HepG2 (cell line): ENCODE measurements at regions not wholly inside any gene's neighbourhood (a gene's known extent, or its start where the extent isn't known, plus 50 kb on each side); places are given as distances from the start of the nearest gene placed in this dataset.

ENCODE experiments used
- ATAC-seq: fragments of 200-7000 bp; cut with Tn5 transposase; 3 replicates; pipeline ENCODE4 v1.9.1; 2020; ENCODE audit warnings: mild to moderate bottlenecking, moderate library complexity
- BruUV-seq: library from RNA; stranded (reverse); fragments of 400-500 nt; replicated peaks from 2 replicates; lab custom pipeline; 2021; lab: Mats Ljungman, UMichigan
- CTCF ChIA-PET: fragments of 300-600 bp; formaldehyde crosslinking; extraction: SDS; loops from one replicate; lab custom pipeline; 2021; ENCODE audit warnings: low total read pairs, inconsistent platforms, low intra/inter-chr PET ratio; lab: Yijun Ruan, JAX
- POLR2A ChIA-PET: fragments of 350-600 bp; sonication (Branson Sonifier 250); formaldehyde crosslinking; loops from one replicate; lab custom pipeline; 2020; ENCODE audit warnings: antibody characterized with exemption, inconsistent platforms; lab: Yijun Ruan, JAX
- DNase-seq: peaks from one replicate; pipeline ENCODE4 v3.0.0-alpha.2; 2015; ENCODE audit warnings: low spot score
- FAIRE-seq: peaks from 3 replicates; lab custom pipeline; 2011; peaks lifted over from hg19 to GRCh38; lab: Jason Lieb, UNC
- H2AFZ ChIP-seq: one replicate; pipeline ENCODE4 v1.6.1; 2011; ENCODE audit warnings: low read length, inconsistent platforms
- H3K27ac ChIP-seq: fragments of 300-600 bp; 3 replicates; pipeline ENCODE4 v1.8.0; 2011; ENCODE audit warnings: mixed run types, mild to moderate bottlenecking, mixed read lengths, low read length, inconsistent platforms; ENCODE audit not compliant: insufficient read depth; ENCODE audit errors: extremely low read length
- H3K27me3 ChIP-seq, 2 experiments: fragments of 200-600 bp in 1 of 2; 2 replicates in 1 of 2; 3 replicates in 1 of 2; pipeline versions ENCODE4 v1.6.0 to v1.8.0; 2011; ENCODE audit warnings: low read length in 2 of 2, mild to moderate bottlenecking in 2 of 2, moderate library complexity in 2 of 2, inconsistent platforms in 1 of 2; ENCODE audit not compliant: insufficient read depth in 2 of 2, control insufficient read depth in 1 of 2
- H3K36me3 ChIP-seq, 2 experiments: fragments of 200-600 bp in 1 of 2; replicated peaks in 1 of 2; 2 replicates in 1 of 2; 3 replicates in 1 of 2; pipeline versions ENCODE4 v1.5.1 to v1.8.0; 2011; ENCODE audit warnings: low read length in 2 of 2, inconsistent platforms in 1 of 2; ENCODE audit not compliant: insufficient read depth in 2 of 2, control insufficient read depth in 1 of 2
- H3K4me1 ChIP-seq: 2 replicates; pipeline ENCODE4 v1.5.1; 2012; ENCODE audit warnings: low read length, inconsistent platforms; ENCODE audit not compliant: insufficient read depth
- H3K4me2 ChIP-seq: 2 replicates; pipeline ENCODE4 v1.6.0; 2011; ENCODE audit warnings: low read depth, low read length, inconsistent platforms
- H3K4me3 ChIP-seq, 3 experiments: fragments of 200-600 bp in 1 of 3; sonication (generic), shearing (Covaris generic) in 1 of 3; replicated peaks in 1 of 3; 2 replicates each; pipeline ENCODE4 v1.5.1; 2011 to 2016; ENCODE audit warnings: low read length in 3 of 3, inconsistent platforms in 2 of 3, low read depth in 2 of 3, mild to moderate bottlenecking in 2 of 3, control low read depth in 1 of 3, mixed read lengths in 1 of 3; ENCODE audit not compliant: insufficient read depth in 1 of 3
- H3K79me2 ChIP-seq: one replicate; pipeline ENCODE4 v1.6.1; 2011; ENCODE audit warnings: low read length, inconsistent platforms; ENCODE audit not compliant: insufficient read depth
- H3K9ac ChIP-seq: 2 replicates; pipeline ENCODE4 v1.6.0; 2011; ENCODE audit warnings: mild to moderate bottlenecking, low read depth, low read length, inconsistent platforms; ENCODE audit not compliant: insufficient read depth
- H3K9me3 ChIP-seq: 2 replicates; pipeline ENCODE4 v1.5.1; 2012; ENCODE audit warnings: mild to moderate bottlenecking, low read length
- H4K20me1 ChIP-seq: 2 replicates; pipeline ENCODE4 v1.6.0; 2011; ENCODE audit warnings: inconsistent platforms, mild to moderate bottlenecking, low read length, moderate library complexity; ENCODE audit not compliant: insufficient read depth
- AHDC1 ChIP-seq: sonication (generic); formaldehyde crosslinking; IDR thresholded peaks from 2 replicates; pipeline ENCODE4 v1.5.1; 2020; ENCODE audit warnings: mild to moderate bottlenecking, missing genetic modification reagents, borderline replicate concordance
- ARNT ChIP-seq: fragments of 450-650 bp; IDR thresholded peaks from 2 replicates; pipeline ENCODE4 v1.6.1; 2017
- ATF7-NPFF ChIP-seq: sonication (generic); formaldehyde crosslinking; IDR thresholded peaks from 2 replicates; pipeline ENCODE4 v1.8.1; 2023; ENCODE audit warnings: mild to moderate bottlenecking, low read depth, missing genetic modification reagents, moderate library complexity
- MIXL1 ChIP-seq: IDR thresholded peaks from 2 replicates; pipeline ENCODE4 v1.6.1; 2016
- RARA ChIP-seq: IDR thresholded peaks from 2 replicates; pipeline ENCODE4 v1.6.1; 2016; ENCODE audit warnings: missing genetic modification reagents, missing compliant biosample characterization
- SNRNP70 ChIP-seq: fragments of 200-400 bp; formaldehyde crosslinking; IDR thresholded peaks from 2 replicates; pipeline ENCODE4 v1.6.1; 2017; ENCODE audit warnings: mild to moderate bottlenecking, low read depth, low read length, moderate library complexity
- TBL1XR1 ChIP-seq: fragments of 150-350 bp; IDR thresholded peaks from 2 replicates; pipeline ENCODE4 v1.6.1; 2014; ENCODE audit warnings: borderline replicate concordance, low read length; ENCODE audit not compliant: partially characterized antibody
- ZFP36 ChIP-seq: fragments of 150-350 bp; IDR thresholded peaks from 2 replicates; pipeline ENCODE4 v1.6.1; 2018; ENCODE audit warnings: borderline replicate concordance, low read length, low read depth; ENCODE audit not compliant: partially characterized antibody
- ZMAT3 ChIP-seq: sonication (generic); formaldehyde crosslinking; conservative IDR thresholded peaks from 2 replicates; pipeline ENCODE4 v1.7.0; 2021; ENCODE audit warnings: missing genetic modification reagents
- ZNF160 ChIP-seq: sonication (generic); formaldehyde crosslinking; IDR thresholded peaks from 2 replicates; pipeline ENCODE4 v1.8.0; 2022; ENCODE audit warnings: mild to moderate bottlenecking, inconsistent platforms, missing genetic modification reagents
- ZNF263 ChIP-seq: sonication (generic); formaldehyde crosslinking; IDR thresholded peaks from 2 replicates; pipeline ENCODE4 v1.4.0; 2020; ENCODE audit warnings: missing genetic modification reagents
- ZNF292 ChIP-seq: sonication (generic); formaldehyde crosslinking; IDR thresholded peaks from 2 replicates; pipeline ENCODE4 v1.8.1; 2022; ENCODE audit warnings: mild to moderate bottlenecking, low read depth, missing genetic modification reagents, borderline replicate concordance
- ZNF44 ChIP-seq: sonication (generic); formaldehyde crosslinking; IDR thresholded peaks from 2 replicates; pipeline ENCODE4 v1.5.1; 2020; ENCODE audit warnings: mild to moderate bottlenecking, missing genetic modification reagents
- ZNF577 ChIP-seq: sonication (generic); formaldehyde crosslinking; IDR thresholded peaks from 2 replicates; pipeline ENCODE4 v1.4.0; 2020; ENCODE audit warnings: mild to moderate bottlenecking, low read depth, missing genetic modification reagents, borderline replicate concordance
- ZNF776 ChIP-seq: sonication (generic); formaldehyde crosslinking; IDR thresholded peaks from 2 replicates; pipeline ENCODE4 v1.4.0; 2020; ENCODE audit warnings: mild to moderate bottlenecking, missing genetic modification reagents
- WGBS: methylation state at CpG from one replicate; pipeline ENCODE4 v1.1.6; 2017; ENCODE audit warnings: low lambda C conversion rate; 5-methylcytosine and 5-hydroxymethylcytosine counted together
- in situ Hi-C: cut with HindIII; loops from 2 replicates; pipeline ENCODE4 v1.10.0; 2017; ENCODE audit warnings: low pct_unique_long_range_greater_than_20kb; ENCODE audit not compliant: extremely low pct_ligation_motif_present
- intact Hi-C: fragments of 100-400 bp; cut with micrococcal nuclease; formaldehyde crosslinking; loops from one replicate; pipeline ENCODE4 v1.10.0; 2022; ENCODE audit not compliant: unreplicated experiment

GRCh38 chr20:39631557-39631956 lies 669.4 kb downstream of the DHX35 start:
- Histone ChIP-seq H3K79me2 (no peaks in the 10 kb centered on the region), H3K4me3 (no peak overlapping the region), H3K4me1 (no peaks in the 10 kb centered on the region), H3K27me3 (no peaks in the 10 kb centered on the region), H3K27ac (no peak overlapping the region), H3K4me2 (no peak overlapping the region), H4K20me1 (no peaks in the 10 kb centered on the region), H2AFZ (no peak overlapping the region), H3K9me3 (peaks cover 94% of the 10 kb centered on the region), H3K9ac (no peak overlapping the region), H3K36me3 (no peaks in the 10 kb centered on the region)
- ATAC-seq (no peak), DNase-seq (no peak), FAIRE-seq (no peak)
- CTCF ChIA-PET, result no interaction called here
- intact Hi-C loops (no loop called here), in situ Hi-C loops (no loop called here)
- POLR2A ChIA-PET, result no interaction called here
- no TSS peak for BruUV-seq
- TF ChIP-seq ARNT, result no peak
- no peak for TF ChIP-seq ATF7-NPFF (CRISPR knock-in tag)

DNA sequence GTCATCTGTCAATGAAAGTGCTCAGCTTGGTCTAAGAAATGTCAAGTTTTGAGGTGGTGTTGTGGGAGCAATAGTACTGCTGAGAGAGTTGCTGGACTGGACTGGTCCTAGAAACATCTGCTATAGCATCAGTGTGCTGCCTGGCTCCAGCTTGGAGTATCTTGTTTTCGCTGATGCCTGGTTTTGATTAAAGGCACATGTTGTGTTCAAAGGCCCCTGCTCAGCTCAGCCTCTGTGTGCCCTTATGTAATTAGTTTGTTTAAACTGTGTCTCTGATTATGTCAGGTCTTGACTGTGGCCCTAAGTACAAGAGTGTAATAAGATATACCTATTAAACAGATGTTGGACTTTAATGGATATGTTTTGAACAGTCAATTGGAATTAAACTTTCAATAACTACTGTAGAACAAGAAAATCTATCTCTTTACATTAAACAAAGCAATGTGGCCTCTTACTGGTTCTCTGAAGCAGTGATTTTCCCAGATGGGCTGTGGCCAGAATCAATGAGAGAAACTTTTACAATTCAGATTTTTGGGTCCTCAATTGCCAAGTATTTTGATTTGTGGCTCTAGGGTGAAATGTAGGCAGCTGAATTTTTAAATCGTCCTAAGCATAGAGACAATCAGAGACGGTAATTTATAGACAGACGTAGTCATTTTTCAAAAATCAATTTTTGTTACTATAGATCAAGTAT lies 668.2 kb downstream of the DHX35 start:
- Histone ChIP-seq H3K4me1 (no peaks in the 10 kb centered on the region), H3K9me3 (peaks cover 92% of the 10 kb centered on the region), H3K4me3 (no peak overlapping the region), H3K79me2 (no peaks in the 10 kb centered on the region), H4K20me1 (no peaks in the 10 kb centered on the region), H3K27ac (no peak overlapping the region), H3K4me2 (no peak overlapping the region), H3K27me3 (no peaks in the 10 kb centered on the region), H2AFZ (no peak overlapping the region), H3K36me3 (no peaks in the 10 kb centered on the region), H3K9ac (no peak overlapping the region)
- ChIA-PET CTCF (no interaction called here), POLR2A (no interaction called here)
- BruUV-seq, result no TSS peak
- no peak for TF ChIP-seq AHDC1 (CRISPR knock-in tag)
- TF ChIP-seq MIXL1 (CRISPR knock-in tag), result no peak
- TF ChIP-seq SNRNP70, result no peak
- TF ChIP-seq TBL1XR1, result no peak
- no peak for TF ChIP-seq ZNF160
- no peak for TF ChIP-seq ZNF292 (CRISPR knock-in tag)
- no peak for TF ChIP-seq ZNF577 (CRISPR knock-in tag)
- no peak for TF ChIP-seq ZNF776 (CRISPR knock-in tag)
- TF ChIP-seq ZNF44 (CRISPR knock-in tag), result no peak
- TF ChIP-seq ZNF263 (CRISPR knock-in tag), result no peak
- TF ChIP-seq ZFP36, result no peak
- TF ChIP-seq ZMAT3 (CRISPR knock-in tag), result no peak
- no peak for TF ChIP-seq RARA
- DNase-seq, result no peak
- in situ Hi-C loops (no loop called here), intact Hi-C loops (no loop called here)
- WGBS, result 52% methylated on average over 4 of the region's 4 CpGs
- no peak for FAIRE-seq
- ATAC-seq, result no peak
